Fibroblast of mammary gland (primary cell): ENCODE measurements at regions not wholly inside any gene's neighbourhood (a gene's known extent, or its start where the extent isn't known, plus 50 kb on each side); places are given as distances from the start of the nearest gene placed in this dataset.

ENCODE experiments used
- DNase-seq: peaks from one replicate; pipeline ENCODE4 v3.0.0-alpha.2; 2010; ENCODE audit warnings: low read depth
- H3K4me3 ChIP-seq: 2 replicates; pipeline ENCODE4 v1.5.1; 2011; ENCODE audit warnings: low read depth, mild to moderate bottlenecking, low read length, moderate library complexity; ENCODE audit not compliant: control insufficient read depth
- TF ChIP-seq, protein P1 (sequence below): conservative IDR thresholded peaks from 2 replicates; pipeline ENCODE4 v1.5.1; 2011; ENCODE audit warnings: low read depth, low read length, inconsistent platforms; ENCODE audit not compliant: control insufficient read depth, insufficient read depth

DNA sequence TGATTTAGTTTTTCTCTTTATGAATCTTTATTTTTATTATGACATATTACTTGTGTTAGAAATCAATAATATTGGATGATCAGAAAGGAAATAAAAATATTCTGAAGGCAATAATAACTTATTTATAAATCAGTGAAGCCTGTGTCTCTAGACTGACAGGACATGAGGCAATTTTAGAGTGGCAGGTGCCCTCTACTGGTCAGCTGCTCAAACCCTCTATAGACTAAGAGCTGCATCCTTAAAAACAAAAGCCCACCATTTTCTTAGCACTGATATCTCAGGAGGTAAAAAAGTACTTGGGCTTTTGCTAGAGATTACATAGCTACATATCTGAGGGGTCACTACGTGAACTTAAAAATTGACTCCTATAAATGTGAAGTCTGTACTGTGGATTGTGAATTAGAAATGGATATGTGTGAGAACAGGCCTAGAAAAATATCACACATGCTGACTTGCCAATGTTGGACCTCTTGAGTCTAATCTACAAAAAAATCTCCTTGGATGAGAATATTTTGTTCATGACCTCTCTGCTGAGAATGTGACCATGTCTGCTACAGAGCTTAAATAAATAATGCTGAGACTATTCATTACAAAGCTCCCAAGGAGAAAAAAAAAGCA lies 597.9 kb upstream of the ADAMTS5 start:
- TF ChIP-seq, protein P1, sequence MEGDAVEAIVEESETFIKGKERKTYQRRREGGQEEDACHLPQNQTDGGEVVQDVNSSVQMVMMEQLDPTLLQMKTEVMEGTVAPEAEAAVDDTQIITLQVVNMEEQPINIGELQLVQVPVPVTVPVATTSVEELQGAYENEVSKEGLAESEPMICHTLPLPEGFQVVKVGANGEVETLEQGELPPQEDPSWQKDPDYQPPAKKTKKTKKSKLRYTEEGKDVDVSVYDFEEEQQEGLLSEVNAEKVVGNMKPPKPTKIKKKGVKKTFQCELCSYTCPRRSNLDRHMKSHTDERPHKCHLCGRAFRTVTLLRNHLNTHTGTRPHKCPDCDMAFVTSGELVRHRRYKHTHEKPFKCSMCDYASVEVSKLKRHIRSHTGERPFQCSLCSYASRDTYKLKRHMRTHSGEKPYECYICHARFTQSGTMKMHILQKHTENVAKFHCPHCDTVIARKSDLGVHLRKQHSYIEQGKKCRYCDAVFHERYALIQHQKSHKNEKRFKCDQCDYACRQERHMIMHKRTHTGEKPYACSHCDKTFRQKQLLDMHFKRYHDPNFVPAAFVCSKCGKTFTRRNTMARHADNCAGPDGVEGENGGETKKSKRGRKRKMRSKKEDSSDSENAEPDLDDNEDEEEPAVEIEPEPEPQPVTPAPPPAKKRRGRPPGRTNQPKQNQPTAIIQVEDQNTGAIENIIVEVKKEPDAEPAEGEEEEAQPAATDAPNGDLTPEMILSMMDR: peak; percentile 80
- H3K4me3 ChIP-seq: no peak overlapping the region
- DNase-seq: peak; percentile 72

DNA sequence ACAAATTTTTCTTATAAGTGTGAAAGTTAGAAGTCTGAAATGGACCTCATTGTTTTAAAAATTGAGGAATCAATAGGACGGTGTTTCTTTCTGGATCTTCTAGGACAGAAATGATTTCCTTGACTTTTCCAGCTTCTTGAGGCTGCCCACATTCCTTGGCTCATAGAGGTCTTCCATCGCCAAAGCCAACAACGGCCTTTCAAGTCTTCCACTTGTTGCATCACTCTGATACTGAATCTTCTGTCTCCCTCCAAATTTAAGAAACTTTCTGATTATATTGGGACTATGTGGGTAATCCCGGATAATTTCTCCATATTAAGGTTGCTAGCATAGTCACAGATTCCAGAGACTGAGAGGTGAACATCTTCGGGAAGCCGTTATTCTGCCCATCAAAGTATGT lies 595.4 kb upstream of the ADAMTS5 start:
- TF ChIP-seq, protein P1: no peak
- DNase-seq: no peak

DNA sequence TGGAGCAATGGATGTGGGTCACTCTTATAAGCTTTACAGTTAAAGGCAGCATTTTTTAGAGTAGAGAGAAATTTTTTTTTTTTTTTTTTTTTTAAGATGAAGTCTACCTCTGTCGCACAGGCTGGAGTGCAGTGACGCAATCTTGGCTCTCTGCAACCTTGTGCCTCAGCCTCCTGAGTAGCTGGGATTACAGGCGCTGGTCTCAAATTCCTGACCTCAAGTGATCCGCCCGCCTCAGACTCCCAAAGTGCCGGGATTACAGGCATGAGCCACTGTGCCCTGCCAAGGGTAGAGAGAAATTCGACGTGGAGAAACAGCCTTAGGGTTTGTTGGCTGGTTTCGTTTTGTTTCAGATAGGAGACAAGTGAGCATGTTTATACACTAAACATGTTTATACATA lies 594.2 kb upstream of the ADAMTS5 start:
- H3K4me3 ChIP-seq: no peak overlapping the region
- TF ChIP-seq, protein P1: no peak
- no peak for DNase-seq

More for the DNA sequence above, 595.4 kb upstream of the ADAMTS5 start:
- no peak overlapping the region for H3K4me3 ChIP-seq

DNA sequence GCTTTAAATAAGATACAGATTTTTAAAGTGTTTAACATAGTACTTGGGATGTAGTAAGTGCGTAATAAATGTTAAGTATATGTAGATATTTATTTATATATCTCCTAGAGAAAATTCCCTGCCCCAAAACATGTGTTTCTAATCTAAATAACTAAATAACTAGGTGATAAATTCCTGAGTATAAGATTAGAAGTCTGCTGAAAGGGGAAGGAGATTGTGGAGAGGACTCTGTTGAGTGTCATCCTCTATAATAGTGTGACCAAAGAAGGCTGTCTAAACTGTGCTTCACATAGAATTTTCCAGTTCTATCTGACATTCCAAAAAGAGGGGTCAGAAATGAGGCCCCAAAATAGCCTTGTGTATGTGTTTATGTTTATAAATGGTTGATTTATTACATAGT lies 590.5 kb upstream of the ADAMTS5 start:
- no peak overlapping the region for H3K4me3 ChIP-seq
- TF ChIP-seq, protein P1: no peak
- no peak for DNase-seq

- H3K4me3 ChIP-seq: no peak overlapping the region
- TF ChIP-seq, protein P1: no peak
Observed at GRCh38 chr21:27555996-27556395, 589.1 kb upstream of the ADAMTS5 start.

GRCh38 chr21:27550287-27550686 lies 583.4 kb upstream of the ADAMTS5 start:
- TF ChIP-seq, protein P1: no peak
- no peak for DNase-seq

More at GRCh38 chr21:27555996-27556395, 589.1 kb upstream of the ADAMTS5 start:
- no peak for DNase-seq

GRCh38 chr21:27548486-27548885 lies 581.6 kb upstream of the ADAMTS5 start:
- TF ChIP-seq, protein P1: no peak
- DNase-seq: no peak

More at GRCh38 chr21:27550287-27550686, 583.4 kb upstream of the ADAMTS5 start:
- H3K4me3 ChIP-seq: no peak overlapping the region

More at GRCh38 chr21:27548486-27548885, 581.6 kb upstream of the ADAMTS5 start:
- H3K4me3 ChIP-seq: no peak overlapping the region
